ENCODE measurements at regions not wholly inside any gene's neighbourhood (a gene's known extent, or its start where the extent isn't known, plus 50 kb on each side); places are given as distances from the start of the nearest gene placed in this dataset.

GRCh38 chr7:156003220-156004162, 191.2 kb upstream of the SHH start:
- intact Hi-C loops (cut with micrococcal nuclease): no loop called here
- H3K9me3 ChIP-seq (replicated peaks; ENCODE audit: control insufficient read depth, insufficient read depth, low read length): peaks cover 2% of the 10 kb centered on the region

More at GRCh38 chr7:156003220-156004162, 191.2 kb upstream of the SHH start:
- H3K27me3 ChIP-seq (ENCODE audit: control insufficient read depth in 2 of 2, insufficient read depth in 2 of 2, low read length in 2 of 2): no peaks in the 10 kb centered on the region
- H3K4me3 ChIP-seq (replicated peaks in 1 of 3; ENCODE audit: insufficient read depth in 1 of 3, low read depth in 1 of 3, low read length in 3 of 3): no peak overlapping the region
- H3K9me1 ChIP-seq (replicated peaks; ENCODE audit: control insufficient read depth, extremely low read depth, insufficient read depth, low read length): no peaks in the 10 kb centered on the region
- no peaks in the 10 kb centered on the region for H3K4me1 ChIP-seq (ENCODE audit: control insufficient read depth, extremely low read depth, insufficient read depth, low read length)
- no peak overlapping the region for H3K9ac ChIP-seq (replicated peaks; ENCODE audit: extremely low read depth, insufficient read depth, low read length)
- BruUV-seq (replicated peaks): no TSS peak
- no peak for FAIRE-seq
- ChIA-PET CTCF (no interaction called here), POLR2A (no interaction called here)
- DNase-seq (ENCODE audit: low read depth, low spot score): no peak
- TF ChIP-seq MYC (IDR thresholded peaks at IDR 0.05; ENCODE audit: low read depth, low read length) (no peak), EZH2 (IDR thresholded peaks at IDR 0.05; ENCODE audit: borderline replicate concordance, low read depth, low read length, severe bottlenecking) (no peak), JUN (IDR thresholded peaks at IDR 0.05; ENCODE audit: borderline replicate concordance, insufficient read depth, insufficient read length, low read depth) (no peak), POLR2A (IDR thresholded peaks at IDR 0.05; ENCODE audit: low read depth, low read length) (no peak), POLR2AphosphoS5 (IDR thresholded peaks at IDR 0.05; ENCODE audit: insufficient read depth, low read depth, low read length) (no peak), FOS (IDR thresholded peaks at IDR 0.05; ENCODE audit: borderline replicate concordance, insufficient read depth, low read length) (no peak), GATA2 (IDR thresholded peaks at IDR 0.05; ENCODE audit: insufficient read depth, insufficient read length, low read depth, low read length) (no peak)
- TF ChIP-seq, protein P1, sequence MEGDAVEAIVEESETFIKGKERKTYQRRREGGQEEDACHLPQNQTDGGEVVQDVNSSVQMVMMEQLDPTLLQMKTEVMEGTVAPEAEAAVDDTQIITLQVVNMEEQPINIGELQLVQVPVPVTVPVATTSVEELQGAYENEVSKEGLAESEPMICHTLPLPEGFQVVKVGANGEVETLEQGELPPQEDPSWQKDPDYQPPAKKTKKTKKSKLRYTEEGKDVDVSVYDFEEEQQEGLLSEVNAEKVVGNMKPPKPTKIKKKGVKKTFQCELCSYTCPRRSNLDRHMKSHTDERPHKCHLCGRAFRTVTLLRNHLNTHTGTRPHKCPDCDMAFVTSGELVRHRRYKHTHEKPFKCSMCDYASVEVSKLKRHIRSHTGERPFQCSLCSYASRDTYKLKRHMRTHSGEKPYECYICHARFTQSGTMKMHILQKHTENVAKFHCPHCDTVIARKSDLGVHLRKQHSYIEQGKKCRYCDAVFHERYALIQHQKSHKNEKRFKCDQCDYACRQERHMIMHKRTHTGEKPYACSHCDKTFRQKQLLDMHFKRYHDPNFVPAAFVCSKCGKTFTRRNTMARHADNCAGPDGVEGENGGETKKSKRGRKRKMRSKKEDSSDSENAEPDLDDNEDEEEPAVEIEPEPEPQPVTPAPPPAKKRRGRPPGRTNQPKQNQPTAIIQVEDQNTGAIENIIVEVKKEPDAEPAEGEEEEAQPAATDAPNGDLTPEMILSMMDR (IDR thresholded peaks at IDR 0.05; ENCODE audit: extremely low read depth in 1 of 2, insufficient read depth in 1 of 2, low read depth in 1 of 2, low read length in 2 of 2): no peak
- TF ChIP-seq, protein P2, sequence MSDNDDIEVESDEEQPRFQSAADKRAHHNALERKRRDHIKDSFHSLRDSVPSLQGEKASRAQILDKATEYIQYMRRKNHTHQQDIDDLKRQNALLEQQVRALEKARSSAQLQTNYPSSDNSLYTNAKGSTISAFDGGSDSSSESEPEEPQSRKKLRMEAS (IDR thresholded peaks at IDR 0.05; ENCODE audit: insufficient read depth, insufficient read length): no peak
- no peaks in the 10 kb centered on the region for H3K79me2 ChIP-seq (ENCODE audit: control insufficient read depth, insufficient read depth, low read length)
- dilution Hi-C loops (cut with MboI; ENCODE audit: extremely low pct_ligation_motif_present, low sequenced_read_pairs): no loop called here
- no peaks in the 10 kb centered on the region for H4K20me1 ChIP-seq (replicated peaks; ENCODE audit: control insufficient read depth, extremely low read depth, insufficient read depth, low read length)
- H2AFZ ChIP-seq (ENCODE audit: low read depth, low read length): no peak overlapping the region
- H3K27ac ChIP-seq (ENCODE audit: insufficient read depth, low read depth, low read length): no peak overlapping the region
- no peak overlapping the region for H3K4me2 ChIP-seq (ENCODE audit: insufficient read depth, low read length)
- H3K36me3 ChIP-seq (ENCODE audit: control insufficient read depth in 2 of 2, extremely low read depth in 1 of 2, insufficient read depth in 2 of 2, low read length in 2 of 2): no peaks in the 10 kb centered on the region
